Myocyte (in vitro differentiated cells): ENCODE measurements at regions not wholly inside any gene's neighbourhood (a gene's known extent, or its start where the extent isn't known, plus 50 kb on each side); places are given as distances from the start of the nearest gene placed in this dataset.
A peak's percentile ranks its signal among the peaks of the same experiment; 100 is the strongest.

Experiments used
- DNase-seq: peaks from one replicate; pipeline ENCODE4 v3.0.0-alpha.2; 2012; ENCODE audit warnings: low read depth

- no peak for DNase-seq
These were observed 203.5 kb downstream of the ZFP36L2 start for GRCh38 chr2:43022896-43023295.

- no peak for DNase-seq
These were observed 204.5 kb downstream of the ZFP36L2 start for GRCh38 chr2:43021791-43022509.

- DNase-seq, result no peak
These were observed 205.3 kb downstream of the ZFP36L2 start for GRCh38 chr2:43020990-43021669.

- DNase-seq, result no peak
These were observed 206.1 kb downstream of the ZFP36L2 start for GRCh38 chr2:43020296-43020695.

- no peak for DNase-seq
These were observed 206.7 kb downstream of the ZFP36L2 start for GRCh38 chr2:43019536-43020183.

- DNase-seq, result no peak
These were observed 207.4 kb downstream of the ZFP36L2 start for GRCh38 chr2:43019025-43019367.

GRCh38 chr2:43018179-43019024 lies 208.0 kb downstream of the ZFP36L2 start:
- DNase-seq, result peak; percentile 15

- no peak for DNase-seq
These were observed 212.5 kb downstream of the ZFP36L2 start for GRCh38 chr2:43013821-43014345.

- no peak for DNase-seq
These were observed 213.4 kb downstream of the ZFP36L2 start for GRCh38 chr2:43012966-43013365.

GRCh38 chr2:43011158-43011491 lies 215.3 kb downstream of the ZFP36L2 start:
- no peak for DNase-seq

- DNase-seq, result no peak
These were observed 215.8 kb downstream of the ZFP36L2 start for GRCh38 chr2:43010438-43011157.

GRCh38 chr2:43009448-43009847 lies 217.0 kb downstream of the ZFP36L2 start:
- DNase-seq, result no peak

GRCh38 chr2:43008388-43008787 lies 216.0 kb upstream of the HAAO start:
- DNase-seq, result no peak

- no peak for DNase-seq
These were observed 215.5 kb upstream of the HAAO start for GRCh38 chr2:43007901-43008300.

- DNase-seq, result no peak
These were observed 214.6 kb upstream of the HAAO start for GRCh38 chr2:43006834-43007543.

GRCh38 chr2:43005975-43006833 lies 213.8 kb upstream of the HAAO start:
- no peak for DNase-seq

- DNase-seq, result no peak
These were observed 213.0 kb upstream of the HAAO start for GRCh38 chr2:43005245-43005974.

- no peak for DNase-seq
These were observed 212.5 kb upstream of the HAAO start for GRCh38 chr2:43004879-43005244.
